ENCODE measurements at regions not wholly inside any gene's neighbourhood (a gene's known extent, or its start where the extent isn't known, plus 50 kb on each side); places are given as distances from the start of the nearest gene placed in this dataset.

DNA sequence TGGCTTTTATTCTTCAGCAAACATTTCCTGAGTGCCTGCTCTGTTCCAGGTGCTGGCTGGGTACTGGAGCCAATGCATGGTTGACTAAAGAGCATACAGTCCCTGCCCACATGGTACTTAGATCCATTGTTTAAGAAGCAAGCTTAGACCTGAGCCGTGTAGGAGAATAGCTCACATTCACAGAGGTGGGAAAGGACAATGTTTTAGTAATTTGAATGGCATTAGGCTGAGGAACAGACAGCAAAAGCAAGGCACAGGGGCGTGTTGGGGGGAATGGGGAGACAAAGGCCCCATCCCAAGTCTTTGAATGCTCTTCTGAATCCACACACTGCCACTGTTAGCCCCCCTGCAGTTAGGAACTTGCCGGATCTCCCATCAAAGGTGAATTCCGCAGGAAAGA lies 388.2 kb upstream of the RGMA start:
- no peak for ATAC-seq
- TF ChIP-seq, protein P1, sequence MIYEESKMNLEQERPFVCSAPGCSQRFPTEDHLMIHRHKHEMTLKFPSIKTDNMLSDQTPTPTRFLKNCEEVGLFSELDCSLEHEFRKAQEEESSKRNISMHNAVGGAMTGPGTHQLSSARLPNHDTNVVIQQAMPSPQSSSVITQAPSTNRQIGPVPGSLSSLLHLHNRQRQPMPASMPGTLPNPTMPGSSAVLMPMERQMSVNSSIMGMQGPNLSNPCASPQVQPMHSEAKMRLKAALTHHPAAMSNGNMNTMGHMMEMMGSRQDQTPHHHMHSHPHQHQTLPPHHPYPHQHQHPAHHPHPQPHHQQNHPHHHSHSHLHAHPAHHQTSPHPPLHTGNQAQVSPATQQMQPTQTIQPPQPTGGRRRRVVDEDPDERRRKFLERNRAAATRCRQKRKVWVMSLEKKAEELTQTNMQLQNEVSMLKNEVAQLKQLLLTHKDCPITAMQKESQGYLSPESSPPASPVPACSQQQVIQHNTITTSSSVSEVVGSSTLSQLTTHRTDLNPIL (CRISPR knock-in tag; IDR thresholded peaks at IDR 0.05; ENCODE audit: low read depth) = no peak
- no peak for TF ChIP-seq BACH2 (CRISPR knock-in tag; IDR thresholded peaks at IDR 0.05; ENCODE audit: borderline replicate concordance)
- no peak for TF ChIP-seq ZNF565 (CRISPR knock-in tag; conservative IDR thresholded peaks at IDR 0.05; ENCODE audit: low read depth)
- no peak for TF ChIP-seq RARB (CRISPR knock-in tag; IDR thresholded peaks at IDR 0.05)
- TF ChIP-seq, protein P2, sequence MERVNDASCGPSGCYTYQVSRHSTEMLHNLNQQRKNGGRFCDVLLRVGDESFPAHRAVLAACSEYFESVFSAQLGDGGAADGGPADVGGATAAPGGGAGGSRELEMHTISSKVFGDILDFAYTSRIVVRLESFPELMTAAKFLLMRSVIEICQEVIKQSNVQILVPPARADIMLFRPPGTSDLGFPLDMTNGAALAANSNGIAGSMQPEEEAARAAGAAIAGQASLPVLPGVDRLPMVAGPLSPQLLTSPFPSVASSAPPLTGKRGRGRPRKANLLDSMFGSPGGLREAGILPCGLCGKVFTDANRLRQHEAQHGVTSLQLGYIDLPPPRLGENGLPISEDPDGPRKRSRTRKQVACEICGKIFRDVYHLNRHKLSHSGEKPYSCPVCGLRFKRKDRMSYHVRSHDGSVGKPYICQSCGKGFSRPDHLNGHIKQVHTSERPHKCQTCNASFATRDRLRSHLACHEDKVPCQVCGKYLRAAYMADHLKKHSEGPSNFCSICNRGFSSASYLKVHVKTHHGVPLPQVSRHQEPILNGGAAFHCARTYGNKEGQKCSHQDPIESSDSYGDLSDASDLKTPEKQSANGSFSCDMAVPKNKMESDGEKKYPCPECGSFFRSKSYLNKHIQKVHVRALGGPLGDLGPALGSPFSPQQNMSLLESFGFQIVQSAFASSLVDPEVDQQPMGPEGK (CRISPR knock-in tag; IDR thresholded peaks at IDR 0.05; ENCODE audit: borderline replicate concordance) = no peak
- no peak for TF ChIP-seq ZC3H10 (CRISPR knock-in tag; IDR thresholded peaks at IDR 0.05)
- TF ChIP-seq, protein P3, sequence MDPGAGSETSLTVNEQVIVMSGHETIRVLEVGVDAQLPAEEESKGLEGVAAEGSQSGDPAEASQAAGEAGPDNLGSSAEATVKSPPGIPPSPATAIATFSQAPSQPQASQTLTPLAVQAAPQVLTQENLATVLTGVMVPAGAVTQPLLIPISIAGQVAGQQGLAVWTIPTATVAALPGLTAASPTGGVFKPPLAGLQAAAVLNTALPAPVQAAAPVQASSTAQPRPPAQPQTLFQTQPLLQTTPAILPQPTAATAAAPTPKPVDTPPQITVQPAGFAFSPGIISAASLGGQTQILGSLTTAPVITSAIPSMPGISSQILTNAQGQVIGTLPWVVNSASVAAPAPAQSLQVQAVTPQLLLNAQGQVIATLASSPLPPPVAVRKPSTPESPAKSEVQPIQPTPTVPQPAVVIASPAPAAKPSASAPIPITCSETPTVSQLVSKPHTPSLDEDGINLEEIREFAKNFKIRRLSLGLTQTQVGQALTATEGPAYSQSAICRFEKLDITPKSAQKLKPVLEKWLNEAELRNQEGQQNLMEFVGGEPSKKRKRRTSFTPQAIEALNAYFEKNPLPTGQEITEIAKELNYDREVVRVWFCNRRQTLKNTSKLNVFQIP (CRISPR knock-in tag; IDR thresholded peaks at IDR 0.05; ENCODE audit: borderline replicate concordance, low read depth) = no peak
- TF ChIP-seq ZFP3 (CRISPR knock-in tag; IDR thresholded peaks at IDR 0.05) = no peak
- no peak for TF ChIP-seq GLIS3 (CRISPR knock-in tag; IDR thresholded peaks at IDR 0.05)
- TF ChIP-seq, protein P4, sequence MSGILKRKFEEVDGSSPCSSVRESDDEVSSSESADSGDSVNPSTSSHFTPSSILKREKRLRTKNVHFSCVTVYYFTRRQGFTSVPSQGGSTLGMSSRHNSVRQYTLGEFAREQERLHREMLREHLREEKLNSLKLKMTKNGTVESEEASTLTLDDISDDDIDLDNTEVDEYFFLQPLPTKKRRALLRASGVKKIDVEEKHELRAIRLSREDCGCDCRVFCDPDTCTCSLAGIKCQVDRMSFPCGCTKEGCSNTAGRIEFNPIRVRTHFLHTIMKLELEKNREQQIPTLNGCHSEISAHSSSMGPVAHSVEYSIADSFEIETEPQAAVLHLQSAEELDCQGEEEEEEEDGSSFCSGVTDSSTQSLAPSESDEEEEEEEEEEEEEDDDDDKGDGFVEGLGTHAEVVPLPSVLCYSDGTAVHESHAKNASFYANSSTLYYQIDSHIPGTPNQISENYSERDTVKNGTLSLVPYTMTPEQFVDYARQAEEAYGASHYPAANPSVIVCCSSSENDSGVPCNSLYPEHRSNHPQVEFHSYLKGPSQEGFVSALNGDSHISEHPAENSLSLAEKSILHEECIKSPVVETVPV (CRISPR knock-in tag; IDR thresholded peaks at IDR 0.05) = no peak
- TF ChIP-seq CSDC2 (CRISPR knock-in tag; IDR thresholded peaks at IDR 0.05) = no peak
- no peak for TF ChIP-seq ESRRG (CRISPR knock-in tag; IDR thresholded peaks at IDR 0.05)
- TF ChIP-seq TCF4 (CRISPR knock-in tag; IDR thresholded peaks at IDR 0.05; ENCODE audit: borderline replicate concordance) = no peak
- TF ChIP-seq, protein P5, sequence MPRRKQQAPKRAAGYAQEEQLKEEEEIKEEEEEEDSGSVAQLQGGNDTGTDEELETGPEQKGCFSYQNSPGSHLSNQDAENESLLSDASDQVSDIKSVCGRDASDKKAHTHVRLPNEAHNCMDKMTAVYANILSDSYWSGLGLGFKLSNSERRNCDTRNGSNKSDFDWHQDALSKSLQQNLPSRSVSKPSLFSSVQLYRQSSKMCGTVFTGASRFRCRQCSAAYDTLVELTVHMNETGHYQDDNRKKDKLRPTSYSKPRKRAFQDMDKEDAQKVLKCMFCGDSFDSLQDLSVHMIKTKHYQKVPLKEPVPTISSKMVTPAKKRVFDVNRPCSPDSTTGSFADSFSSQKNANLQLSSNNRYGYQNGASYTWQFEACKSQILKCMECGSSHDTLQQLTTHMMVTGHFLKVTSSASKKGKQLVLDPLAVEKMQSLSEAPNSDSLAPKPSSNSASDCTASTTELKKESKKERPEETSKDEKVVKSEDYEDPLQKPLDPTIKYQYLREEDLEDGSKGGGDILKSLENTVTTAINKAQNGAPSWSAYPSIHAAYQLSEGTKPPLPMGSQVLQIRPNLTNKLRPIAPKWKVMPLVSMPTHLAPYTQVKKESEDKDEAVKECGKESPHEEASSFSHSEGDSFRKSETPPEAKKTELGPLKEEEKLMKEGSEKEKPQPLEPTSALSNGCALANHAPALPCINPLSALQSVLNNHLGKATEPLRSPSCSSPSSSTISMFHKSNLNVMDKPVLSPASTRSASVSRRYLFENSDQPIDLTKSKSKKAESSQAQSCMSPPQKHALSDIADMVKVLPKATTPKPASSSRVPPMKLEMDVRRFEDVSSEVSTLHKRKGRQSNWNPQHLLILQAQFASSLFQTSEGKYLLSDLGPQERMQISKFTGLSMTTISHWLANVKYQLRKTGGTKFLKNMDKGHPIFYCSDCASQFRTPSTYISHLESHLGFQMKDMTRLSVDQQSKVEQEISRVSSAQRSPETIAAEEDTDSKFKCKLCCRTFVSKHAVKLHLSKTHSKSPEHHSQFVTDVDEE (CRISPR knock-in tag; IDR thresholded peaks at IDR 0.05) = no peak
- TF ChIP-seq ZNF70 (CRISPR knock-in tag; IDR thresholded peaks at IDR 0.05) = no peak
- TF ChIP-seq ISL1 (CRISPR knock-in tag; IDR thresholded peaks at IDR 0.05) = no peak
- TF ChIP-seq PPARA (CRISPR knock-in tag; IDR thresholded peaks at IDR 0.05; ENCODE audit: borderline replicate concordance) = no peak
- TF ChIP-seq ZFP30 (CRISPR knock-in tag; IDR thresholded peaks at IDR 0.05) = no peak

DNA sequence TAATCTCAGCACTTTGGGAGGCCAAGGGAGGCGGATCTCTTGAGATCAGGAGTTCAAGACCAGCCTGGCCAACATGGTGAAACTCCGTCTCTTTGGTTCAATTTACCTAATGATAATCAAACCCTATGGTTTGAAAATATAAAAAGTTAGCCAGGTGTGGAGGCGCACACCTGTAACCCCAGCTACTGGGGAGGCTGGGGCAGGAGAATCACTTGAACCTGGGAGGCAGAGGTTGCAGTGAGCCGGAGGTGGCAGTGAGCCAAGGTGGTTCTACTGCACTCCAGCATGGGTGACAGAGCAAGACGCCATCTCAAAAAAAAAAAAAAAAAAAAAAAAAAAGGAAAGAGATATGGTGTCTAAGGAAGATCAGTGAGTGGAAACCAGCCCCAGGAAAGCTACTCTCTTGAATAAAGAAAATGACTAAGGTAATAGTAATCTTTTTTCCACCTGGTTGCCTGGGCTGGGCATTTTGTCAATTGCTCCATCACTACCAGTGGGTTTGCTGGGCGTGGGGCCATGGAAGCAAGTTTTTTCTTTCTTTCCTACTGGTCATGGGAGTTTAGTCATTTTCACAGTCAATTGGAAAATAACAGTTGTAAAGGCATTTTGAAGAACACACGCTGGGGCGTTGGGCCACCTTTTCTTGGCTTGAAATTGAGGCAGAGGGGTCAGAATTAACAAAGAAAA lies 387.6 kb upstream of the RGMA start:
- ATAC-seq = no peak
- TF ChIP-seq SNAI2 (CRISPR knock-in tag; IDR thresholded peaks at IDR 0.05) (no peak), ZFP30 (CRISPR knock-in tag; IDR thresholded peaks at IDR 0.05) (no peak), RARB (CRISPR knock-in tag; IDR thresholded peaks at IDR 0.05) (no peak), ZNF8 (CRISPR knock-in tag; IDR thresholded peaks at IDR 0.05) (no peak), TCF4 (CRISPR knock-in tag; IDR thresholded peaks at IDR 0.05; ENCODE audit: borderline replicate concordance) (no peak), OSR1 (CRISPR knock-in tag; IDR thresholded peaks at IDR 0.05) (no peak), ESRRG (CRISPR knock-in tag; IDR thresholded peaks at IDR 0.05) (no peak), CSDC2 (CRISPR knock-in tag; IDR thresholded peaks at IDR 0.05) (no peak)
- TF ChIP-seq, protein P4 (CRISPR knock-in tag; IDR thresholded peaks at IDR 0.05) = no peak
- TF ChIP-seq, protein P5 (CRISPR knock-in tag; IDR thresholded peaks at IDR 0.05) = no peak
